HG03135 (cell line): ENCODE measurements at regions not wholly inside any gene's neighbourhood (a gene's known extent, or its start where the extent isn't known, plus 50 kb on each side); places are given as distances from the start of the nearest gene placed in this dataset.

Experiments used
- ATAC-seq: cut with Tn5 transposase; IDR thresholded peaks from one replicate; pipeline ENCODE4 v1.9.1; 2021; ENCODE audit warnings: mild to moderate bottlenecking, moderate library complexity; ENCODE audit not compliant: unreplicated experiment

DNA sequence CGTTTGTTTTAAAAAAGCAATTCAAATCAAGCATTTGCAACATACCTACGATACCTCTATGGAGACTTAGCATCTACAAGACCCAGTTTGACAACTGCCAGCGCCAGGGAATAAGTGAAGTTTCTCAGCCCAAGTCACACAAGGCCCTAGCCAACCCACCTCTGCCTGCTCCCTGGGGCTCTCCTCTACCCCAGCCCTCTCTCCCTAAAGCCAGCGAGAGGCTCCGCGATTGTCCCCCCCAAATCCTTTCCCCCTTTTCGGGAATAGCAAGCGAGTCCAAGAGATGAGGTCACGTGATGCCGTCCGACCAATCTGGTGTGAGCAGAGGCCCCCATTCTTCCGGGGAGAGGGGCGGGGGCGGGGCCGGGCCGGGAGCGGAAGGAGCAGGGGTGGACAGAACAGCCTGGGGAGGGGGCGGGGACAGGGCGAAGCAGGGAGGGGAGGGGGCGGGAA lies 102.2 kb upstream of the RAB6C start:
- ATAC-seq = peak; percentile 74

DNA sequence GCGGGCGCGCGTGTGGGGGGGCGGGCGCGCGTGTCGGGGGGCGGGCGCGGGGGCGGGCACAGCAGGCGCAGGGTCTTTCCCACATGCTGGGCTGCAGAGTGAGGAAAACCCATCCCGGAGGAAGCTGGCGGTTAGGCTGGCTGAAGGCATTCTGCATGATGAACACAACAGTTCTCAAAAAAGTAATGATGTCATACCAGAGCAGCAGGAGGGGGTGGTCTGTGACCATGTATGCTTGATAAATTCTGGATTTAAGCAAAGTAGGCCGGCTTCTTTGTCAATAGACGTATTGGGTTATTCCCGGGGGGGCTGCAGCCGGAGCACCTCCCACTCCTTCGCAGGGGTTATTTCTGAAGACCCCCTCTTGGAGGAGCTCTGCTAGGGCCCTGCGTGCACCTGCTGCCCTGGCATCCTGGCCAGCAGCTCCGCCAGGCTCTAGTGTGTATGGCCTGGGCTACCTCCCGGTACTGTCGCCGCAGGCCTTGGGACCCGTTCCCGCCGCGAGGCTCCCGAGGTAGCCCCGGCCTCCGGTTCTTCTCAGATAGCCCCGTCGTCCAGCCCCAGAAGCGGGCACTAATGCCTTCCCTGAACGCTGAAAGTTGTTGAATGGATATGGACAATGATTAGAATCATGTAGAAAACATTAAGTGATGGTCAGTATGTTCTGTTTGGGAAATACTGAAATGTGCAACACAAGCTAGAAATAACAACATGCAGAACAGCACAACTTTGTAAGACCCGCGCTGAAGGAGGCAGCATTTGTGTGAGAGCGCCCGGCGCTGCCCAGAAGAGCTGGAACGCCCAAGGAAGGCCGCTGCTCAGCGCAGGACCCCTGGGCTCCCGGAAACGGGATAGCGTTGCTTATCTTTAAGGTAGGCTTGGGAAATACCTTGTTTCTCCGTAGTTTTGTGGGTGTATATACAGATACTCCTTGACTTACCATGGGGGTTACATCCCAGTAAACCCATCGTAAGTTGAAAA lies 101.4 kb upstream of the RAB6C start:
- peak; percentile 44 for ATAC-seq

DNA sequence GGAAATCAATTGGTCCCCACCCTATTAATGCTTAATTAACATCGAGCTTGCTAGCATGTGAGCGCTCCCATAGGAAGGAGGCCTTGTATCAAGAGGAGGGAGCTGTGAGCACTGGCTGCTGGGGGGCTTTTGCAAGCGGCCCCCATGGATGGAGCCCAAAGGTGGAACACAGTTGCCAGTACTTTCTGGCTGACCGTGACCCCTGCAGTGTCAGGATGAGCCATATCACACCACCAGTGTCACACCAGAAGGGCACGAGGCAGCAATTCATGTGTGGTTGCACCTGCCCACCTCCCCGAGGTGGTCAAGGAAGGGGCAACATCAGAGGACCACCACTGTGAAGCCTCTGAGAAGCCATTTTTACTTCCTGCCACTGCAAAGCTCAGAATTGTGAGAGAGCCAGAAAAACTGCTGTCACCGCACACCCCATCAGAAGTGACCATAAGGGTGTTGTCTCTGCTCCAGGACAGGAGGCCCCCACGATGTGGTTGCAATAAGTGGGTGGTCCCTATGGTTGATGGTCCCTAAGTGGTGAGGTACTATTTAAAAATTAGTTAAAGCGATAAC lies 99.8 kb upstream of the RAB6C start:
- no peak for ATAC-seq

DNA sequence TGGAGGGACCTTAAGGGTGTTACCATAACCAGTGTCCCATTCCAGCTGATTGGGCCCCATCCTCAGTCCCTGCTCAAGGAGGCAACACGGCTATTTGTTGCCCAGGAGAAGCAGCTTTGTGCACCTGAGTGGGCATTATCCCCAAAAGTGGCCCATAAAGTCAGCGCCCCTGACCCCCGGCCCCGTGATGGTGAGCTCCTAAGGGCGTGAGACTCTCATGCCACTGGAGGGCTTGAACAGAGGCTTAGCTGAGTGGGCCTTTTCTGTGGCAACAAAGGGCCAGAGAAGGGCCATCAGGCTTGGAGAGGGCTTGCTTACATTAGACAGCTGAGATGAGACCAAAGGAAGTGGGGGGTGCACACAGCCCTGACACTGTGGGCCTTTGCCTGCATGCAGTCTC lies 99.2 kb upstream of the RAB6C start:
- no peak for ATAC-seq

DNA sequence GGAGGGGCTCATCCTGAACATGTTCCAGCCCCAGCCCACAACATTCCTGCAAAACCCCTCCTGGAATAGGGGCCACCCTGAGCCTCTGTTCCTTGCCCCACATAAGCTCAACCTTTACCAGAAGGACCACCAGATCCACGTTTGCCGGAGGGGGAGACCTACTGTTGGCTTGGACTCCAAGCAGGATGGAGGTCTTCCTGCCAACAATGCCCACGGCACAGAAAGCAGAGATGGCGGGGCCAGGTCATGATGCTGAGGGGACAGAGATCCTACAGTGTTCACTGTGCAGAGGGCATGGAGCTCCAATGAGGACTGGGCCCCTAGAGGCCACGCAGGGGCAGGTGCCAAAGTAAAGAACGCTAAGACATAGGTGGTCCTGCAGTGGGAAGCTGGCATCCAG lies 98.5 kb upstream of the RAB6C start:
- no peak for ATAC-seq

DNA sequence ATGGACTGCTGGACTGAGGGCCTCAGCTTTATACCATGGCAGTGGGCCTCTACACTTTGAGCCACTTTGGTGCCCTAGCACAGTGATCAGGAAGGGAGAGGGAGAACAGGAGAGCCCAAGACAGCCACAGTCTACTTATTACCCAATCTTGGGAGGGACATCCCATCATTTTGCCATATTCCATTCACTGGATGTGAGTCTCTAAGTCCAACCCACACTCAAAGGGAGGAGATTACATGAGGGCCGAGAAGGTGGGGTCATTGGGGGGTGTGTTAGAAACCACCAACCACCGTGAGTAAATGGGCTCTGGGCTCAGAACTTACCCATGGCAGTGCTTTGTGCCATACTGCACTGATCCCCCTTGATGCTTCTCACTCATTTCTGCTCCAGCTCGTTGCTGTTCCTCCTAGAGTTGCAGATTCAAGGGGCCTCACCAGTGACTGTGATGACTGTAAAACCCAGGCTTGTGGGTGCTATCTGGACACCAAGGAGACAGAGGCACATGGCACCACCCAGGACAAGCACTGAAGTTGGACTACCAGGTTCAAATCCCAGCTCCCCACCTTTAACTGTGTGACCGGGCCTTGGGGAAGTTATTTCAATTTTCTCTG lies 97.6 kb upstream of the RAB6C start:
- ATAC-seq = no peak

DNA sequence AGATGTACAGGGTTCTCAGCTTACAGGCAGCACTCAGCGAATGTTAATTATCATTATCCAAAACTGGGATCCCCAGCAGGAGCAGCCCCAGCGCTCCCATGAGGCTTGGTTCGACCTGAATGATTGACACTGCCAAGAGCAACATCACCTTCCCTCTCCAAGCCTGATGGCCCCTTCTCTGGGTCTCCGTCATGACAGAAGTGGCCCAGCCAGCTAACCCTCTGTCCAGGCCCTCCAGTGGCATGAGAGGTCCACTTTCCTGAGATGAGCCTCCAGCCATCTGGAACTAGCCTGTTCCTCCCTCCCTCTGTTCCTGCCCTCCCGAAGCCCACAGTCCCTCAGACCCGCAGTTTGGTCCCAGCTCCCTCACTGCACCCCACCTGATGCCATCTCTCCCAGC lies 97.0 kb upstream of the RAB6C start:
- ATAC-seq = no peak

DNA sequence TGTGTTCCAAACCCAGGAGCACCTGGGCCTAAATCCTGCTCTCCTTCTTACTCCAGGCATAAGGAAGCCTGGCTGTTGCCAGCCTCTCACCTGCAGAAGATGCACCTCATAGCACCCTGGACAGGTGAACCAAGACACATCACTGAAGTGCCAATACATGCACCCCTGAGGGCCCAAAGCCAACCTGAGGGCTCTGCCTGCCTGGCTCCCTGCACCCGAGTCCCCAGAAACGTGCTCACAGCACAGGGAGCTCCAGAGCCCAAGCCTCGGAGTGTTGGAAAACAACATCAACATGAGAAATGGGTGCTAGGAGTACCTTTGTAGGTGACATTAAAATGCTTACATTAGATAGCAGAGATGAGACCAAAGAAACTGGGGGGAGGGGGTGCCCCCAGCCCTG lies 96.3 kb upstream of the RAB6C start:
- no peak for ATAC-seq

DNA sequence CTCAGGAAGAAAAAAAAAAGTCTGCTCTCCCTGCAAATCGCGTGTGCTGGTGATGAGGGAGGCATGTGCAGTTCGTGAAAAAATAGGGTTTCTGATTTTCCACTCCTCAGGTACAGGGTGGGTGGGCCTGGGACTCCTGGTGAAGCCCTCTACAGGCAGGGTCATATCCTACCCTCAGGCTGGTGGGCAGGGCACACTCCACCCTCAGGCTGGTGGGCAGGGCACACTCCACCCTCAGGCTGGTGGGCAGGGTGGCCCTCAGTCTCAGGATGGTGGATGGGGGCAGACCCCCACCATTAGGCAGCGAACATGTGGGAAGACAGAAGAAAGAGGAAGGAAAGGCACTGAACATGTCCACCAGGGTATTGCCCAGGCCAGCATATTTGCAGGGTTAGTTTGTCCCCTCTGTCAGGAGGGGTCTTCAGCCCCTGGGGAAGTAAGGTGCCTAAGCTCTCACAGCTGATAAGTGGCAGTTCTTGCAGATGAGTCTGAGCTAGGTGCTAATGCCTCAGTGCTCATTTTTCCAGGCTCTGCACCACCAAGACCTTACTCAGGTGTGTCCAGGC lies 95.2 kb upstream of the RAB6C start:
- ATAC-seq = no peak

DNA sequence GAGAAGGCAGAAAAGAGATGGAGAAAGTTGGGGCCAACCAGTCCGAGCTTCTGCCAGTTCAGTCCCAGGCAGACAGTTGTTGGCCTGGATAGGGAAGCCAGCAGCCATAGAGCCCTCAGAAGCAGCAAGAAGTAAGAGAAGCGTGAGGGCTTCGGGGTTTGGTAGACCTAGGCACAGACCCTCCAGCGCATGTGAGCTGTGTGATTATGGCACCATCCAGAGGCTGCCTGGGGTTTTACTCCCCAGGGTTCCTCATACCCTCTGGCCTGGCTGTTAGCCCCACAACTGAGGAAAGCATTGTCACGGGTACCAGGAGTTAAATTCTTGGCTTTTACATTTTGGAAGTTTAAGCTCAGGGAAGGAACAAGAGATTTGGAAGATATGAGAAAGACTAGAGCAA lies 93.7 kb upstream of the RAB6C start:
- no peak for ATAC-seq

DNA sequence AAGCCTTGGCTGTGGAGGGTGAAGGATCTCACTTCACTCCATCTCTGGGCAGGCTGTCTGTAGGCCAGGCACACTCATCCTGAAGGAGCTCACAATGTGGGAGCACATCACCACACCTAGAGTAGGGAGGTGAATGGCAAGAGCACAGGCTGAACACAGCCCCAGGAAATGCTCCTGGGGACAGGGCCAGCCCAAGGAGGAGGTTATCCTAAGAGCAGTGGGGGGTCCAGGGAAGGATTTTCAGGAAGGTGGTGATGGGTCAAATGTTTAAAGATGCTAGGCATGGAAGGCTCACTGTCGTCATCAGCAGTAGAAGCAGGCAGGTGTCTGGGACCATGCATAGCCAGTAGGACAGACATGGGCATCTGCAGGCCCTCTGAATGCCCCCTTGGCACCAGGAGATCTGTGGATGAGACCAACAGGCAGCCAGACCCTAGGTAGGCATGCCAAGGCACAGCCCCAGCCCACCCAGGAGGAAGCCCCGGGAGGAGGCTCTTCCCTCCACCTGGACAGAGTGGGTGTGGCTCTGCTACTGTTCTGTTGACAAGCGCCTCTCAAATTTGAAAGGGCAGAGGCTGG lies 91.7 kb upstream of the RAB6C start:
- ATAC-seq = no peak

DNA sequence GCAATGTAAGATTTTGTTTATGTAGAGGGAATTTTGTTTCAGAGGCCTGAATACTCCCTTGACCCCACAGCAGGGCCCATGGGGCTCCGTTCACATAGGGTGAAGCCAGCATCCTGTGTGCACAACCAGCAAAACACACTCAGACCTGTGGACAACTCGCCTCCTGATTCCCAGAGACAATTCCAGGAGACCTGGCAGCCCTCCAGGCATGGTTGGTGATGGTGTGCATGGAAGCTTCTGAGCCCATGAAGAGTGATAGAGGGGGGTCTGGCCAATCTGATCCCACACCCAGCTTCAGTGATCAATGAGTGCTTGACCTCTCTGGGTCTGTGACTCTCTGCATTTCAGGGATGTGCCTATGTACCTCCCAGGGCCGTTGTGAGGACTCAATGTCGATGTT lies 91.0 kb upstream of the RAB6C start:
- no peak for ATAC-seq

DNA sequence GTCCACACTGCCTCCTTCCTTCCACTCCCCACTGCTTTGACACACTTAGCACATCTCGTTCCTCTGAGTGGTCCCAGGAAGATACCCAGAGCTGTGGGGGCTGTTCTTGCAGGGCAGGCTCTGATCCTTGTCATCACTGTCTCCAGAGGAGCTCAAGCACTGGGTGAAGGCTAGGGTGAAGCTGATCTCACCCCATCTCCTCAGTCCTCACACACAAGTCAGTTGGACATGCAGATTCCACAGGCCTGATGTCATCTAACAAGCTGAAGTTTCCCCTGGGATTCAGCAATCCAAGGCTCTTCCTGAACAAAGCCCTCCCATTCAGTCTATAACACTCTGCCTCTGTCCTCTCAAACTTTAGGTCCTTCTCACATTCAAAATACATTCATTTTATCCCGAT lies 90.6 kb upstream of the RAB6C start:
- no peak for ATAC-seq

DNA sequence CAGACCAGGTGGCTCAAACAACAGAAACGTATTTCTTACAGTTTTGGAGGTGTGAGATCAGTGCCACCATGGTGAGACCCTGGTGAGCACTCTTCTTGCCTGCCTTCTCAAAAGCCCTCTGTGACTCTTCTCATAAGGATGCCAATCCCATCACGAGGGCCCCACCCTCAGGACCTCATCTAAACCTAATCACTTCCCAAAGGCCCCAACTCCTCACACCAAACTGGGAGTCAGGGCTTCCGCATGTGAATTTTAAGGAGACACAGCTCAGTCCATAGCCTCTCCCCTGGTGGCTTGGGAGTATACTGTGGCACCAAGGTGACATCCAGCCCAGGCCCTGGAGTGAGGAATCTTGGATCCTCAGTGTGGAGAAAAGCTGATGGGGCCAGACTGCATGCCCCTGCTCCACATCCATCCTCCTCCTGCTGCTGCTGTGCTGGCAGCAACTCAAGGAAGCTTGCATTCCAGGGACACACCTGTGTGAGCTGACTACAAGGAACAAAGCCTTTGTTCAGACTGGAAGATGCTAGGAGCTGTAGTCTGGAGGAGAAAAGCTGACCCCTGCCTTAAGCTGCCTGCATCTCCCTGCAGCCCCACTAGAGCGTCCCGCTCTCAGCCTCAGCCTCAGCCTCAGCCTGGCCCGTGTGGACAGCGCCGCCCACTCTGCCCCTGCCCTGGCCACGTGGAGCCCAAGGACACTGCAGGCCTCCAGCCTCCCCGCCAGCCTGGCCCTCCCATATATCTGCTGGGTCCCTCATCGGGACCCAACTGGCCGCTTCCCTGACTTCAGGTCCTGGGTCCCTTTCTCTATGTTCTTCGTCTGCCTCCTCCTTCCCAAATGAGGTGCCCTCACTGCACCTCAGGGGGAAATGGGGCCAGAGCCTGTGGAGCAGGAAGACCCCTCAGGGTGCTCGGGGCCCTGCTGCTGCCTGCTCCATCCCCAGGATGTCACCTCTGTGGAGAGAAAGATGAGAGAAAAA lies 87.8 kb upstream of the RAB6C start:
- ATAC-seq = no peak

DNA sequence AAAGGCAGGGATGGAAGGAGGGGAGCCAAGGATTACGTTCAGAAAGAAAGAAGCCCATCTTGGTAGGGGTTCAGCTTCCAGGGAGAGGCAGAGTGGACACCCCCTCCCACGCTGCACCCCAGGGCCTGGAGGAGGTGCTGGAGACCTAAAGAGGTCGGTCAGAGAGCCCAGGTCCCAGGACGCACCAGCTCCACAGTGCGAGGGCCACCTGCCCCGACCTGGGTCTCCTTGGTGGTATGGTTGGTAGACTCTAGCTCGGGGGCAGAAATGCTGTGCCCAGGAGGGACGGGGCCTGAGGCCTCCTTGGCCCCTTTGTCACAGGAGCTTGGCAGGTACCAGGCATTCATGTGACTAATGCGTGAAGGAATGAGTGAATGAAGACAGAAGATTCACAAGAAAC lies 87.1 kb upstream of the RAB6C start:
- no peak for ATAC-seq

DNA sequence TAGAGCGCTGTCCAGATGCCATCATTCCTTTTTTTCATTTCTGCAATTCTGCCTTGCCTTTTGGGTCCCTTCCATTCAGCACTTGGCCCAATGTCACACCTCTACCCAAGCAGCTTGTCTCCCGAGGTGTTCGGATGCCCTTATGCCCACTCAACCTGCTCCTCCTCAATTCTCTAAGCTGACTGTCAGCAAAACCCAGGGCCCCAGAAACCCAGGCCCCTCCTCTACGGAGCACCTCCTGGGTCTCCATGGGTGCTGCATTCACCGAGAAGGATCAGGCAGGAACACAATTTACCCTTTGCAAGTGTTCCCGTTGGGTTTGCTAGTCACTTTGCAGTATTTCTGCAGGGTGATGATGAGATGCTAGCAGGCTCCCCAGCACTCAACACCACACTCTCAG lies 86.7 kb upstream of the RAB6C start:
- no peak for ATAC-seq

DNA sequence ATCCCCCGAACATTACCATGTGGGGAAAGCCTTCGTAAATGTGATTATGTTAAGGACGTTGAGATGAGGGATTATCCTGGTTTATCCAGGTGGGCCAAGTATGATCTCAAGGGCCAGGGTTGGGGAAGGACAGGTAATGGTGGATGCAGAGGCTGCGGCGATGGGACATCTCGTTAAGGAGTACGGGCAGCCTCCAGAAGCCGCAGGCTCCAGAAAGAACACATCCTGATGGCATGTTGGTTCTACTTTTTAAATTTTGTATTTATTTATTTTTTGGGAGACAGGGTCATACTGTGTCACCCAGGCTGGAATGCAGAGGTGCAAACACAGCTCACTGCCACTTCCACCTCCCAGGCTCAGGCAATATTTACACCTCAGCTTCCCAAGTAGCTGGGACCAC lies 86.2 kb upstream of the RAB6C start:
- ATAC-seq = no peak

DNA sequence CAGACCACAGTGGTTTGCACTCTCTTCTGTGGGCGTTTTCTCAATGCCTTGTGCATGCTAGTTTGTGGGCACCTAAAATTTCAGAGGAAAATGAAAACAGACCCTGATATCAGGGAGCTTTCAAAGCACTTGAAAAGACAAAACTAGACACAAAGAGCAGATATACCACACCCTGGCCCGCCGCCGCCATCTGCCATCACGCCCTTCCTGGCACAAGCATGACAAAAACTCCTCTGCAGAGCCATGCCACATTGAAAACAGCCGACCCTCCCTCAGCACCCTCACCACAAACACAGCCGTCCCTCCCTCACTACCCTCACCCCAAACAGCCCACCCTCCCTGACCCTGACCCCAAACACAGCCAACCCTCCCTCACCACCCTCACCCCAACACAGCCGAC lies 84.8 kb upstream of the RAB6C start:
- ATAC-seq = no peak

DNA sequence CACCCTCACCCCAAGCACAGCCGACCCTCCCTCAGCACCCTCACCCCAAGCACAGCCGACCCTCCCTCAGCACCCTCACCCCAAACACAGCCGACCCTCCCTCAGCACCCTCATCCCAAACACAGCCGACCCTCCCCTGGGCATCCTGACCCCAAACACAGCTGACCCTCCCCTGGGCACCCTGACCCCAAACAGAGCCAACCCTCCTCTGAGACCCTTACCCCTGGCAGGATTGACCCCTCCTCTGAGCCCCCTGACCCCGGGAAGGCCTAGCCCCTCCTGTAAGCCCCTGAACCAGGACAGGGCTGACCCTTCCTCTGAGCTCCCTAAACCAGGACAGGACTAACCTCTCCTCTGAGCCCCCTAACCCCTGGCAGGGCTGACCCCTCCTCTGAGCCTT lies 84.4 kb upstream of the RAB6C start:
- ATAC-seq = no peak

DNA sequence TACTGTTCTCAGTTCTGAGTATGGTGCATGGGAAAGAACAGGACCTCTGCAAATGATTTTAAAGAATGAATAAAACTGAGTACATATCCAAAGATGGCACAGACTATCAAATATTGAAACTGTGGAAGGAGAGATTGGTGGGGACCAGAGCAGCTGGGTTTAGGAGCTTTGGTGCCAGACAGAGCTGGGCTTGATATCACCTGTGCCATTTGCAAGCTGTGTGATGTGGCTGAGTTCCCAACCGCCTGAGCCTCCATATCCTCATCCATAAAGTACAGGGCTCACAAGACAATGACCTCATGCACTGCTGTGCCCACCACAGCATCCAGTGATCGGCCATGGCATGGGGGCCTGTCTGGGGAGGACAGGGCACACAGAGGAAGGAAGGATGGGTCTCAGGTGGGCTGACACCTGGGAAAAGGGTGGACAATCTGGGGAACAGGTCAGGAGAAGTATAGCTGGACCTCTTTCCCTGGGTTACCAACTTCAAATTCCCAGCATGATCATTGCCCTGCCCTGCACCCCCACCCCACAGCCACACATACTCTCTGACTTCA lies 83.9 kb upstream of the RAB6C start:
- no peak for ATAC-seq
